Fibroblast of peridontal ligament (primary cell): ENCODE measurements at regions not wholly inside any gene's neighbourhood (a gene's known extent, or its start where the extent isn't known, plus 50 kb on each side); places are given as distances from the start of the nearest gene placed in this dataset.
A peak's percentile ranks its signal among the peaks of the same experiment; 100 is the strongest.

ENCODE experiments used
- DNase-seq: peaks from one replicate; pipeline ENCODE4 v3.0.0-alpha.2; 2010; ENCODE audit errors: extremely low read depth

DNA sequence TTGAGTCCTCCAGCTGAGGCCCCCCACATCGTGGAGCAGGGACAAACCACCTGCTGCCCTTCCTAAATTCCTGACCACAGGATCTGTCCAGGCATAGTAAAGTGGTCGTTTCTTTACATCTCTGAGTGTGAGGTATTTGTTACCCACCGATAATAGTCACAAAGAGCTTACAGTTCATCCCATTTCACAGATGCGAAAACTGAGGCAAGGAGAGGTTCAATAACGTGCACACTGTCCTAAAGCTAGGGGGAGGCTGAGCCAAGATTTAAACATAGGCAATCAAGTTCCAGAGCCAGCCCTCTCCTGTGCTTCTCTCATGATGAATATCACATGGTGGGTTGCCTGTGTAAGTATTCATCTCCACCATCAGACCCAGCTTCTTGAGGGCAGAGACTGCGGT lies 135.4 kb downstream of the CCT6B start:
- no peak for DNase-seq

- DNase-seq = no peak
These were observed 136.2 kb downstream of the CCT6B start for GRCh38 chr17:34825102-34825501.

DNA sequence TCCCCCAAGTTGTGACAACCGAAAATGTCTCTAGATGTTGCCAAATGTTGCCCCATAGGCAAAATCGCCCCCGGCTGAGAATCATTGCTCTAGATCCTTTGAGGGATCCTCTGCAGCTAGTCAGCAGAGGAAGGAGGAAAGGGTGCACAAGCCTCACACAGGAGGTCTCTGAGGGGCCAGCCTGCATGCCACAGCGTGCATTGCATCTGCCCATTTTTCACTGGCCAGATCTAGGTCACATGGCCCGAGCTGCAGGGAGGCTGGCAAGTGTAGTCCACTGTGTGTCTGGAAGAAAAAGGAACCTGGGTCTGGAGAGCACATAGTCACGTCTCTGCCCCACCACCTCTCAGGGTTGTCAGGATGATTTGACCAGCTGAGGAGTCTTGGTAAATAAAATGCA lies 138.2 kb downstream of the CCT6B start:
- no peak for DNase-seq

- DNase-seq = no peak
These were observed 139.1 kb downstream of the CCT6B start for GRCh38 chr17:34822007-34822739.

DNA sequence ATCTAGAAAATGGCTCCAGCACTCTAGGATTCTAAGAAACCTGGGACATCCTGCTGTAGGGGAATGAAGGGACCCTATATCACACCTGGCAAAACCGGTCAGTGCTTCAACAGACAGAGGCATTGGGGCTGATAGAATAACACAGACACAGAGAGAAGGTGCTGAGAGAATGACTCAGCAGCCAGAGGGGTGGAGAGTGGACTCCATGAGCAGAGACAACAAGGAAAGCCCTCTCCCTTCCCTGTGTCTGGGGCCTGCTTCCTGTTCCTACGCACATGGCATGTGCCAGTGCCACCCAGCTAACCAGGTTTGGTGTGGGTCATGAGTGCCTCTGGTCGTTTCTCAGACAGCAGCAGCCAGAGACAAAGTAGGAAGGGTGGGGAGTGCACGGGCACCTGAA lies 140.3 kb downstream of the CCT6B start:
- no peak for DNase-seq

DNA sequence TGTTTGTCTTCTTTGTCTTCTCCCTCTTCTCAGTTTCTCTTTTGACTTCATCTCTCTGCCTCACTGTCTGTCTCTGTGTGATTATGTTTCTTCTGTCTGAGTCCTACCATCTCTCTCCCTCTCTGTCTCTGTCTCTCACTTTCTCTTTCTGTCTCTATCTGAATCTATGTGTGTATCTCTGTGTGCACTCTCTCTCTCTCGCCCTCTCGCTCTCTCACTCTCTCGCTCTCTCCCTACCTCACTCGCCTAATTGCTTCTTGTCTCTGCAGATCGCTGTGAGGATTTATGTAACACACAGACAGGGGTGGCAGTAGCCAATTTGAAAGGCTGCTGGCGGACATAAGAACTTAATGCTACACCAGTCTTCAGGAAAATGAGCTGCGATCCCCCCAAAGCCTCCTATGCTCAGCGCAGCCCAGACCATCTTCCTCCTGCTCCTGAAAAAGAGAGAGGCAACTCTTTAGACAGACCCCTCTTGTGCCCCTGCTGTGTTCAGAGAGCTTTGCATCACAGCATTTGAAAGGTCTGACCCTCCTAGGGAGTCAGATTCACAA lies 140.9 kb downstream of the CCT6B start:
- DNase-seq = peak; percentile 1

DNA sequence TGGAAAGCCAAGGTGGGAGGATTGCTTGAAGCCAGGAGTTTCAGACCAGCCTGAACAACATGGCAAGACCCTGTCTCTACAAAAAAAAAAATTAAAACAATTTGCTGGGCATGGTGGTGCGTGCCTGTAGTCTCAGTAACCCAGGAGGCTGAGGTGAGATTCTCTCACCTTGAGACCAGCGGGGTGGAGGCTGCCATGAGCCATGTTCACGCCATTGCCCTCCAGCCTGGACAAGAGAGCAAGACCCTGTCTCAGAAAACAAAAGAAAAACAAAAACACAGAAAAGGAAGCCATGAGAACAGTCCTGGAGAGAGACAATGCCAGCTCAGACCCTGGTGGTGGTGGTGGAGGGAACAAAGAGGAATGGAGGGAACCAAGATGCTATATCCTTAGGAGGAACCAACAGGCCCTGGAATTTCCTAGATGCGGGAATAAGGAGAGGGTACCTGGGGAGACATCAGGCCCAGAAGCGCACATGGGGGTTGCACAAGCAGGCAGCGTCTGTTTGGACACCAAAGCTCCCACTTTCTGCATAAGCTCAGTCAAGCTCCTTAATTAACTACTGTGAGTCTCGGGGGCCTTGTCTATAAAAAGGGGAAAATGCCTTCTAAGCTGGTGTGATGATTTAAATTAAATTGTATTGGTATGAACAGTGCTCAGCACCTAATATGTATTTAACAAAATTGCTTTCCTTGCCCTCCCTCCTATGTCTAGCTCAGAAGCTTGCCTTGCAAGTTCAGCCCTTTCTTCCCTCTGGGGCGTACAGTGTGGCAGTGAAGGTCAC lies 143.8 kb downstream of the CCT6B start:
- no peak for DNase-seq

GRCh38 chr17:34816848-34817247 lies 144.4 kb downstream of the CCT6B start:
- no peak for DNase-seq

- DNase-seq = no peak
These were observed 148.0 kb downstream of the CCT6B start for GRCh38 chr17:34813290-34813689.

- DNase-seq = no peak
These were observed 149.7 kb downstream of the CCT6B start for GRCh38 chr17:34811561-34811960.

GRCh38 chr17:34800661-34801060 lies 160.6 kb downstream of the CCT6B start:
- DNase-seq = no peak

GRCh38 chr17:34799751-34800150 lies 161.5 kb downstream of the CCT6B start:
- DNase-seq = no peak

DNA sequence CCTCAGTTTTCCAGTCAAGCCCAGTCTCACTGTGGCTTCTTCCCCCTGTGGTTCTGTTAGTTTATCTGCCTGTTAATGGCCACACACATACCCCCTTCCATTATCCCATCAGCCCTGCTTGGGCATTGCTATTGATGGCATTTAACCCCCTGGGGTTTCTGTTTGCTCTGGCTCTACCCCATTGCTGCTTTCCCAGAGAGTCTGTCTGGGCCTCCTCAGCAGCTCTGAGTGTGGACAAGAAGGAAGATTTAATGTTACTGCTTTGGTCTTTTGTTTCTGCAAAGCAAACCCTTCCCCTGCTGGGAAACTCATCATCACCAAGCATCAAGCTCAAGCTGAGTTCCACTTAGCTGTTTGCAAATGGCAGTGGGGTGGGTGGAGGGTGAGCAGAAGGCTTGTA lies 162.7 kb downstream of the CCT6B start:
- no peak for DNase-seq

- peak; percentile 1 for DNase-seq
These were observed 163.5 kb downstream of the CCT6B start for GRCh38 chr17:34797720-34798119.

DNA sequence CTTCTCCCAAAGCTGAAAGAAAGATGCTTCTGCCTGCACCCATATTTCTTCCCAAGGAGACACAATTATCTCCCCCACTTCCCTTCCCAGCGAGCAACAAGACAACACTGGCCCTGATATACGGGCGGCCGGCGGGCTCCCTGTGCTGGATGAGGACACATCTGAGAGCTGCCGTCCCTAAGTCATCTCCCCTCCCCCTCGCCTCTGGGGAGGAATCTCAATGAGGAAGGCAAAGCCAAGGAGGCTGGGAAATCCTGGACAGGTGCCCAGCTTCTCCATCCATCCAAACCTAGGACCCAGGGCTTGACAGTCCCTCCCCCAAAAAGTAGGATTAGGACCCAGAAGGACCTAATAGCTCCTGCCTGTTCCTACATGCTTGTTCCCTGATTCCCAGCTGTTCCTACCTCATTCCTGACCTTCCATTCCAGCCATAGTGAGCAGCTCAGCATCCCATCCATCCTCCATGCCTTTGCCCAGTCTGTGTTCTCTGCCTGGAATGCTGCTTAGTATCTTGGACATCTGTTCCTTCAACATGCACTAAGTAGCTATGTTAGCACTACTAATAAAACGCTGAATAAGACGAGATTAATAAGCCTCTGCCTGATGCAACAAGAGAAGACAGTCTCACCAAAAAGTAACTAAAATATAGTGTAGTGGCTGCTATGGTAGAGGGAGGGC lies 167.9 kb downstream of the CCT6B start:
- no peak for DNase-seq

DNA sequence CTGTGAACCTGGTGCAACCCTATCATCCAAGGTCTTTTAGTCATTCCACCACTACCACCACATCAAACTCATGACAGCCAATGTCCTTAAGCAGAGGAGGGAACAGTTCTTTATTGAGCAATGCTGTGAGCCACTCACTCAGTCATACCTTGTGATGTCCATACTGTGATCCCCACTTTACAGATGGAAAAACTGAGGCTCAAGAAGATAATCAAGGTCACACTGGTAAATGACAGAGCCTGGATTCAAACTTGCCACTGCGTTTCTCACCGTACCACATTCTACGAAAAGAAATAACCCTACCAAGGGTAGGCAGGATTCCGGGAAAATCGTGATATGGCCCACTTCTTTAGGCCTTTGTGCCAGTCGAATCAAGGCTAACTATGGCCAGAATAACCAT lies 172.6 kb downstream of the CCT6B start:
- DNase-seq = no peak

DNA sequence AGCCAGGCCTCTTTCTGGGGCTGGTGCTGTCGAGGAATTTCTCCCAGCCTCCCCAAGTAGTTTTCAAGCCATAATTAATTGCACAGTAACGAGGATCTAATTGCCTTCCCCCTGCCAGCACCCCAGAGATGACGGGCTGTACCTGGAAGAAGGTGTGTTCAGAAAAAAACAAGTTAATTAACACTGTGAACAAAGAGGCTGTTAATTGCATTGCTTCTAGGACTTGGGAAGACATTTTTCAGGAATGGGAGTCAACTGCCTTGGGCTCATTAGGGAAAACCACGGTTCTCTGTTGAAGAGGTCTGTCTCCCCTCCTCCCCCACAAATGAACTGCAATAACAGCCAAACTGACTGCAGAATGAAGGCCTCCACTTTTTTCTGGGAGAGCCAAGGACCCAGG lies 176.7 kb downstream of the CCT6B start:
- DNase-seq = no peak

GRCh38 chr17:34782271-34782670 lies 179.0 kb downstream of the CCT6B start:
- no peak for DNase-seq

DNA sequence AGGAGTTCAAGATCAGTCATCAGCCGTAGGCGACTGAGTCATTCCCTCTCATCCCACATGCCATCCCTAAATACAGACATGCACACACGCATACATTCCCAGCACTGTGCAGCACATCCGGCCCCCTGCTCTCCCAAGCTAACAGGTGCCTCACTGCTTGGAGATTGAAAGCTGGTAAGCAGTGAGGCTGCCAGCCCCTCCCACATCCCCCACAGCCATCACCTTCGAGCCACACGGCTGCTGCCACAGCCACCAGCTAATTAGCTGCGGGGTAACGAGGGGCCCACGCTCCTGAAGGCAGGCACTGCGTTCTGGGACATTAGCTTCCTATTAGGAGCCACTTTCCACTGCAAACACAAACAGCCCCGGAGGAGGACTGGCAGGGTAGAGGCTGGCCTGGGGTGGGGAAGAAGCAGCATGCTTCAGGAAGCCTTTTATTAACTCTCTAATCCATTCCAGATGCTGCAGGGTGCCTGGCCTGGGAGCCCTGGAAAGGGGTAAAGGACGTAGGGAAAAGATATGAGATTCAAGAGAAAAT lies 179.6 kb downstream of the CCT6B start:
- no peak for DNase-seq

GRCh38 chr17:34781071-34781470 lies 180.2 kb downstream of the CCT6B start:
- no peak for DNase-seq

DNA sequence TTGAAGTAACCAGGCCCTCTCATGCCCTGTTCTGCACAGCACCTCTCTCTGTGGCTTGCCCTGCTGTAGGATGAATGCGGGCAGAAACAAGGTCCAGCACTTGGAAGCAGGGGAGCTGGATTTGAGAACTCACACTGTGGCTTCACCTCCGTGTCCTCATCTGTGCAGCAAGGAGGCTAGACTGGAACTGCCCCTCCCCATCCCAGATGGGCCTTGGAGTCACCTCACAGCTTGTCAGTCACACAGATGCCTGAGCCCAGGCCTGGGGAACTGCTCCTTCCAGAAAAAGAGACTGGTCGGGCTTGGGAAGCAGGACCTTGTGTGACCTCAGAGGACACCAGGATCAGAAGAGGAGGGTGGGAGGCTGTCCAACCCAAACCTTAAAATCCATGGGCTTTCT lies 180.8 kb downstream of the CCT6B start:
- no peak for DNase-seq
